ENCODE measurements at regions not wholly inside any gene's neighbourhood (a gene's known extent, or its start where the extent isn't known, plus 50 kb on each side); places are given as distances from the start of the nearest gene placed in this dataset.
A peak's percentile ranks its signal among the peaks of the same experiment; 100 is the strongest.

DNA sequence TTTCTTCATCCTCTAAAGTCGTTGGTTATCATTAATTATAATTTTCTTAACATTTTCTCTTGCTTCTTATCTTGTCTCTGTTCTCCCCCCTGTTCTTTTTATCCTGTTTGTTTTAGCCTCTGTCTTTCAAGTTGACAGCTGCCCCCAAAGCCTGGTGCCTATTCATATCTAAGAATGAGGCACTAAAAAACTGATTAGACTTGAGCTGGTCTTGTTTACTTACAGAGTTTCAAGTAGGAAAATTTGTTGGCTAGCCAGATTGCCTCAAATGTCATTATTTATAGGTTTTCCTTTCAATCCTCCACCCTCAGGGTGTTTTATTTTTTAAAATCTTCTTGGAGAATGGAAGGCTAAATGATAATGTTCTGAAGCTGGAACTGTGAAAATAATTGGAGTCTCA, 236.0 kb downstream of the UTP18 start:
- DNase-seq (ENCODE audit: low read depth in 4 of 6, low spot score in 6 of 6): no peak
- Histone ChIP-seq H3K4me1 (ENCODE audit: control insufficient read depth, insufficient read depth, low read length) (peaks cover 3% of the 10 kb centered on the region), H3K27ac (ENCODE audit: low read depth, low read length) (no peak overlapping the region), H3K36me3 (ENCODE audit: control insufficient read depth, insufficient read depth, low read length) (no peaks in the 10 kb centered on the region), H3K4me3 (ENCODE audit: low read depth, low read length) (no peak overlapping the region), H3K9me3 (ENCODE audit: control insufficient read depth, insufficient read depth, low read length) (no peaks in the 10 kb centered on the region), H3K27me3 (ENCODE audit: control insufficient read depth, insufficient read depth, low read length) (no peaks in the 10 kb centered on the region)
- WGBS (ENCODE audit: insufficient coverage): no CpG with 5 or more reads among the region's 1 CpG

DNA sequence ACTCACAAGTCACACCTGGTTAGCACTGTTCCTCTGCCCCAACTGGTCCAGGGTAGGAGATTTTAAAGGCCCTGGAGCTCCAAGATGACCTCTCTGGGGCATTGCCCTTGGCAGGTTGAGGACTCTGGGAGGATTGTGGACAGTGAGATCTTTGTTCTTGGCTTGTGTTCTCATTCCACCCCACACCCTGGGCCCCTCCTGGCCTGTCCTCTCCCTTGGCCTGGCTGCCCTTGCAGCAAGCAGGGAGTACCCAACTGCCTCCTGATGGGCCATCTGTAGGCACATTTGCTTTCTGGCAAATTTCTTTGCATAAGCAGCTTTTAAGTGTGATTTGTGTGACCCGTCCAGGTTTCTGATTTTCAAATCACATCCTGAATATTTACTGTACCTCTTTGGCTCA, 239.6 kb downstream of the UTP18 start:
- Histone ChIP-seq H3K4me1 (ENCODE audit: control insufficient read depth, insufficient read depth, low read length) (peaks cover 3% of the 10 kb centered on the region), H3K36me3 (ENCODE audit: control insufficient read depth, insufficient read depth, low read length) (no peaks in the 10 kb centered on the region), H3K27me3 (ENCODE audit: control insufficient read depth, insufficient read depth, low read length) (no peaks in the 10 kb centered on the region), H3K9me3 (ENCODE audit: control insufficient read depth, insufficient read depth, low read length) (no peaks in the 10 kb centered on the region), H3K4me3 (ENCODE audit: low read depth, low read length) (no peak overlapping the region), H3K27ac (ENCODE audit: low read depth, low read length) (no peak overlapping the region)
- WGBS (ENCODE audit: insufficient coverage): no CpG with 5 or more reads among the region's 1 CpG
- DNase-seq (ENCODE audit: low read depth in 4 of 6, low spot score in 6 of 6): no peak

DNA sequence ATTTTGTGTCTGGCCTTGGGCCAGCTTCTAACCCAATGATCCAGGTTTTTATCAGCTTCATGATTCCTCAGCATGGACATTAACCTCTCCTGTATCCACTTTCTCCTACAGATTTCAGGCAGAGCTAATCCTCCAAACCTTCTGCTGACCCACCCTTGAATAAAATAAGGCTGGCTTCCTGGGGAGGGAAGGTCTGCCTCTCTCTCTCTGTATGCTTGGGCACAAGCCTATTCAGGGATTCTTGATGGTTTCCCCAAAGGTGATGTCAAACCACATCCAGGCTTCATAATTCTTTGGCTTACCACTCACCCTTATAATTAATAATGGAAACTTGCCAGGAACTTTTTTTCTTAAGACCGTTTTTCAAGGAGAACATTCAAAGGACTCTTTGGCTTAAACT, 240.1 kb downstream of the UTP18 start:
- no CpG with 5 or more reads among the region's 1 CpG for WGBS (ENCODE audit: insufficient coverage)
- Histone ChIP-seq H3K27me3 (ENCODE audit: control insufficient read depth, insufficient read depth, low read length) (no peaks in the 10 kb centered on the region), H3K27ac (ENCODE audit: low read depth, low read length) (no peak overlapping the region), H3K9me3 (ENCODE audit: control insufficient read depth, insufficient read depth, low read length) (no peaks in the 10 kb centered on the region), H3K4me1 (ENCODE audit: control insufficient read depth, insufficient read depth, low read length) (peaks cover 3% of the 10 kb centered on the region), H3K36me3 (ENCODE audit: control insufficient read depth, insufficient read depth, low read length) (no peaks in the 10 kb centered on the region), H3K4me3 (ENCODE audit: low read depth, low read length) (no peak overlapping the region)
- peak in 1 of 6 donors; percentile 19 for DNase-seq (ENCODE audit: low read depth in 4 of 6, low spot score in 6 of 6)

DNA sequence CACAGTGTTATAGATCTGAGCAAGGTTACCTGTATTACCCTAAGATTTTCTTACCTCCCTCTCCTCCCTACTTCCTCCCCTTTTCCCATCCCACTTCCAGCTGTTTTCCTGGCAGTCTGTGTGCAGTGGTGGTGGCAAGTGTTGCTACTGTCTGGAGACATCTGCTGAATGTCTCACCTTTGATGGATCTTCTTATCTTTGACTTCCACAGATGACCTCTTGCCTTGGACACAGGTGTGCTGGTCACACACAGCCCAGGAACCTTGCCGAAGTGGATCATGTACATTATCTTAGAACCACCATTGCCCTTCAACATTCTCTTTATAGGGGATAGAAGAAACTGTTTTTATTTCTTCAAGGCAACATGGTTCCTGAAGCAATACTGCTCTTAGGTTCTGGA, 245.1 kb downstream of the UTP18 start:
- no peaks in the 10 kb centered on the region for H3K9me3 ChIP-seq (ENCODE audit: control insufficient read depth, insufficient read depth, low read length)
- WGBS (ENCODE audit: insufficient coverage): no CpG with 5 or more reads among the region's 1 CpG
- no peaks in the 10 kb centered on the region for H3K27me3 ChIP-seq (ENCODE audit: control insufficient read depth, insufficient read depth, low read length)
- peaks cover 4% of the 10 kb centered on the region for H3K4me1 ChIP-seq (ENCODE audit: control insufficient read depth, insufficient read depth, low read length)
- H3K27ac ChIP-seq (ENCODE audit: low read depth, low read length): no peak overlapping the region
- H3K36me3 ChIP-seq (ENCODE audit: control insufficient read depth, insufficient read depth, low read length): no peaks in the 10 kb centered on the region
- no peak for DNase-seq (ENCODE audit: low read depth in 4 of 6, low spot score in 6 of 6)
- H3K4me3 ChIP-seq (ENCODE audit: low read depth, low read length): no peak overlapping the region

DNA sequence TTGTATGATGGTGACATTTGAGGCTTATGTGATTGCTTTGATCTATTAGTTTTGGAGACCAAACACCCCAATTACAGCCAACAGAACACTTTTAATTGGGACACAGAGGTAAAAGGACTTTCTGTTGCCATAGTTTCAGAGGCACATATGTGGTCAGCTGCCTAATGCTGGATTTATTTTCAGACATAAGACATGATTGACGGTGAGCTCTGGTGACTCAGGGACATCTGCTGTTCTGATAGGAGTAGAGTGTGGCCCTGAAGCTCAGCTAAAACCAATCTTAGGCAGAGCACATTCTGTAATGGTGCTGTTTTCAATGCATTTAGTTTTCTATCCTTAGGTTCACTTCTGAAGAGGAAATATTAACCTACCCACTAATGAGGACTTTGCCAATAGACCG, 247.1 kb downstream of the UTP18 start:
- no peaks in the 10 kb centered on the region for H3K9me3 ChIP-seq (ENCODE audit: control insufficient read depth, insufficient read depth, low read length)
- H3K4me1 ChIP-seq (ENCODE audit: control insufficient read depth, insufficient read depth, low read length): peaks cover 7% of the 10 kb centered on the region
- no peaks in the 10 kb centered on the region for H3K27me3 ChIP-seq (ENCODE audit: control insufficient read depth, insufficient read depth, low read length)
- H3K4me3 ChIP-seq (ENCODE audit: low read depth, low read length): no peak overlapping the region
- DNase-seq (ENCODE audit: low read depth in 4 of 6, low spot score in 6 of 6): no peak
- WGBS (ENCODE audit: insufficient coverage): no CpG with 5 or more reads among the region's 2 CpGs
- no peak overlapping the region for H3K27ac ChIP-seq (ENCODE audit: low read depth, low read length)
- no peaks in the 10 kb centered on the region for H3K36me3 ChIP-seq (ENCODE audit: control insufficient read depth, insufficient read depth, low read length)

DNA sequence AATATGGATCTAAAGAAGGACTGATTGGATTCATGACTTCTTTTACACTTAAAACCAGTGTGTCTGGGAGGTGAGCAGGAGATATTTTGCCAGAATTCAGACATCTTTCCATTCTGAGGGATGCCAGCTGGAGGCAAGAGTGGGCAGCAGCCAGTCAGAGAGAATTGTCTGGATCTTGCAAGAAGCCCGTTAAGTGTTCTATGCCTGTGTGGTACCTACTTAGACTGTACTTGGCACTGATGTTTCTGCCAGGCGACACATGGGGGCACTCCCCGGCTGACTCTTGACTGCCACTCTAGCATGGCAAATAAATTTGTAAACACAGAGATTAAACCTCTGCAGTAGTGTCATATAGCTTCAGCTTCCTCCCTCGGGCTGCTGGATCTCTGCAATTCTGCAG, 247.7 kb downstream of the UTP18 start:
- Histone ChIP-seq H3K36me3 (ENCODE audit: control insufficient read depth, insufficient read depth, low read length) (no peaks in the 10 kb centered on the region), H3K4me3 (ENCODE audit: low read depth, low read length) (no peak overlapping the region), H3K27ac (ENCODE audit: low read depth, low read length) (no peak overlapping the region), H3K27me3 (ENCODE audit: control insufficient read depth, insufficient read depth, low read length) (no peaks in the 10 kb centered on the region), H3K4me1 (ENCODE audit: control insufficient read depth, insufficient read depth, low read length) (peaks cover 7% of the 10 kb centered on the region), H3K9me3 (ENCODE audit: control insufficient read depth, insufficient read depth, low read length) (no peaks in the 10 kb centered on the region)
- DNase-seq (ENCODE audit: low read depth in 4 of 6, low spot score in 6 of 6): peak in 2 of 6 donors; percentile 24 to 73
- 49% methylated on average over 3 of the region's 4 CpGs for WGBS (ENCODE audit: insufficient coverage)

DNA sequence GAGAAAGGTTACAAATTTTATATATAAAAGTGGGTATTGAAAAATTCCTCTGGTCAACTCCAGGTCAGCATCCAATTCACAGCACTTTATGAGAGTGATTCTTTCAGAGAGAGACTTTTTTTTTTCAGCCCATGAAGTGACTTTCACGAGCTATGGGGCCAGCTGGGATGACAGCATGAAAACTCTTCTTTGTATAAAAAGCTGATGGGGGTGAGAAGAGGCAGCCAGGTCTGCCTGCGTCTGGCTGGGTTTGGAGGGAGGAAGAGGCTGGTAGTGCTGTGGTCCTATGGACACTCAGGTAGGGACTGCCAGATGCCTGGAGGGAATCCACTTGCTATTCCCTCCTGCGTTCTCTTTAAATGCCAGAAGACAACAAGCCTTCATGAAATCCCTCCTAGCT, 250.6 kb downstream of the UTP18 start:
- H3K36me3 ChIP-seq (ENCODE audit: control insufficient read depth, insufficient read depth, low read length): no peaks in the 10 kb centered on the region
- H3K4me3 ChIP-seq (ENCODE audit: low read depth, low read length): no peak overlapping the region
- H3K4me1 ChIP-seq (ENCODE audit: control insufficient read depth, insufficient read depth, low read length): peaks cover 7% of the 10 kb centered on the region
- no peaks in the 10 kb centered on the region for H3K9me3 ChIP-seq (ENCODE audit: control insufficient read depth, insufficient read depth, low read length)
- 75% methylated on average over 2 of the region's 3 CpGs for WGBS (ENCODE audit: insufficient coverage)
- no peaks in the 10 kb centered on the region for H3K27me3 ChIP-seq (ENCODE audit: control insufficient read depth, insufficient read depth, low read length)
- no peak for DNase-seq (ENCODE audit: low read depth in 4 of 6, low spot score in 6 of 6)
- H3K27ac ChIP-seq (ENCODE audit: low read depth, low read length): no peak overlapping the region

DNA sequence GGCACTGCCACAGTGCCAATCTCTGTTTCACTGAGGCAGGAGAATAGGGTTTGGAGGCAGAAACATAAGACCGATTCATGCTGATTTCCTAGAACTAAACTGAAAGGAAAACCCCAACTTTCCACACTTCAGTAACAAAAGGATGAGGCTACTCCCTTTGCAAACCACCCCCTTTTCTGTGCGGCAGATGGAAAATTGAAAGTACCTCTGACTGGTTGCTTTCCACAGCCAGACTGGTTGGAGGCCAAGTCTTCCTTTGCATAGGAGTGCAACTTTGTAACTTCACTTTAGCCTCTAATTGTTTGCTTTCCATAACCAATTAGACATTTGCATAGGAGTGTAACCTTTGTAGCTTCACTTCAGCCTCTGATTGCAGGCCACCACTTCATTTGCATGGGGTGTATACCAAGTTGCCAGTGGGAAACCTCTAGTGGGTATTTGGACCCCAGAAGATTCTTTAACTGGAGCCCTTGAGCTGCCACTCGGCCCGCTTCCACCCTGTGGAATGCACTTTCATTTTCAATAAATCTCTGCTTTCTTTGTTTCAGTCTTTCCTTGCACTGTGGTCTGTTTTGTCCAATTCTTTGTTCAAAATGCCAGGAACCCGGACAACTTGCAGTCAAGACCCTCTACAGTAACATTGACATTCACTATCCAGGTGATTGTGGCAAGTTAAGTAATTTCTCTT, 252.0 kb downstream of the UTP18 start:
- Histone ChIP-seq H3K4me3 (ENCODE audit: low read depth, low read length) (no peak overlapping the region), H3K9me3 (ENCODE audit: control insufficient read depth, insufficient read depth, low read length) (no peaks in the 10 kb centered on the region), H3K27me3 (ENCODE audit: control insufficient read depth, insufficient read depth, low read length) (no peaks in the 10 kb centered on the region), H3K4me1 (ENCODE audit: control insufficient read depth, insufficient read depth, low read length) (peaks cover 7% of the 10 kb centered on the region), H3K36me3 (ENCODE audit: control insufficient read depth, insufficient read depth, low read length) (no peaks in the 10 kb centered on the region), H3K27ac (ENCODE audit: low read depth, low read length) (no peak overlapping the region)
- 72% methylated on average over 4 of the region's 5 CpGs for WGBS (ENCODE audit: insufficient coverage)
- DNase-seq (ENCODE audit: low read depth in 4 of 6, low spot score in 6 of 6): no peak

DNA sequence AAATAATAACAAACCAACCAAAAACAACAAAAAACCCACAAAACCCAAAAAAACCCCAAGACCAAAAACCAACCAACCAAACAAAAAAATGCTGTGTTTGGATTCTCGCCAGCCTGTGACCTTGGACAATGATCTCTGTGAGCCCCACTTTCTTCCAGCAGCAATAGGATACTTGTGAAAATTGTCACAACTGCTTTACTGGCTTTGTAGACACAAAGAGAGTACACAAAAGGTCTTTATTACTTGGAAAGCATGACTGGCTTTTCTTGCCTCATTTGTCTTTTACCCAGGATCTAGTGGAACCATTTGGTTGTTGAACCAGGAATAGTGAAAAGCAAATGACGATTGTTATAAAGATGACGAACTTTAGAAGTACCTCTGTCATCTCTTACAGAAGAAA, 256.6 kb downstream of the UTP18 start:
- Histone ChIP-seq H3K27me3 (ENCODE audit: control insufficient read depth, insufficient read depth, low read length) (no peaks in the 10 kb centered on the region), H3K4me3 (ENCODE audit: low read depth, low read length) (no peak overlapping the region), H3K4me1 (ENCODE audit: control insufficient read depth, insufficient read depth, low read length) (no peaks in the 10 kb centered on the region), H3K36me3 (ENCODE audit: control insufficient read depth, insufficient read depth, low read length) (no peaks in the 10 kb centered on the region), H3K27ac (ENCODE audit: low read depth, low read length) (no peak overlapping the region), H3K9me3 (ENCODE audit: control insufficient read depth, insufficient read depth, low read length) (no peaks in the 10 kb centered on the region)
- 71% methylated on average over 1 of the region's 3 CpGs for WGBS (ENCODE audit: insufficient coverage)
- DNase-seq (ENCODE audit: low read depth in 4 of 6, low spot score in 6 of 6): peak in 1 of 6 donors; percentile 18

DNA sequence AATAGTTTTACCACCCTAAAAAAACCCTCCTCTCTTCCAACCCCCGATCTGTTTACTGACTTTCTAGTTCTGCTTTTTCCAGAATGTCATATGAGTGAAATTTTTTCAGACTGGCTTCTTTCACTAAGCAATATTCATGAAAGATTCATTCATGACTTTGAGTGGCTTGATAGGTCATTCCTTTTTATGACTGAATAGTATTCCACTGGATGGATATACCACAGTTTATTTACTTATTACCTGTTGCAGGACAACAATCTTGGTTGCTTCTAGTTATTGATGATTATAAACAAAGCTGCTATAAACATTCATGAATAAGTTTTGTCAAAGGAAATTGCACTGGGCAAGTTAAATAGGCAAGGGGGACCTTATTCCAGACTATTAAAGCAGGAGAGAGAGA, 264.2 kb downstream of the UTP18 start:
- H3K4me1 ChIP-seq (ENCODE audit: control insufficient read depth, insufficient read depth, low read length): no peaks in the 10 kb centered on the region
- H3K9me3 ChIP-seq (ENCODE audit: control insufficient read depth, insufficient read depth, low read length): no peaks in the 10 kb centered on the region
- H3K27me3 ChIP-seq (ENCODE audit: control insufficient read depth, insufficient read depth, low read length): no peaks in the 10 kb centered on the region
- no peak overlapping the region for H3K27ac ChIP-seq (ENCODE audit: low read depth, low read length)
- H3K4me3 ChIP-seq (ENCODE audit: low read depth, low read length): no peak overlapping the region
- H3K36me3 ChIP-seq (ENCODE audit: control insufficient read depth, insufficient read depth, low read length): no peaks in the 10 kb centered on the region
- no CpG with 5 or more reads among the region's 1 CpG for WGBS (ENCODE audit: insufficient coverage)
- DNase-seq (ENCODE audit: low read depth in 4 of 6, low spot score in 6 of 6): no peak

Data from spinal cord (tissue), 9 donors.